ENCODE measurements at regions not wholly inside any gene's neighbourhood (a gene's known extent, or its start where the extent isn't known, plus 50 kb on each side); places are given as distances from the start of the nearest gene placed in this dataset.
"Not testable (repeated sequence)": the region's sequence is repeated elsewhere in the genome, so short reads cannot be mapped to it uniquely, and the experiment has no call there.

- DNase-seq: no peak
These were observed 840.6 kb downstream of the BRINP3 start for GRCh38 chr1:189637041-189637440.

- DNase-seq: not testable (repeated sequence)
These were observed 833.5 kb downstream of the BRINP3 start for GRCh38 chr1:189644156-189644555.

GRCh38 chr1:189644970-189645369 is 832.7 kb downstream of the BRINP3 start:
- no peak for DNase-seq

GRCh38 chr1:189646066-189646465 is 831.6 kb downstream of the BRINP3 start:
- DNase-seq: no peak

GRCh38 chr1:189654906-189655305 is 822.8 kb downstream of the BRINP3 start:
- DNase-seq: no peak

- no peak for DNase-seq
These were observed 820.8 kb downstream of the BRINP3 start for GRCh38 chr1:189656628-189657530.

- DNase-seq: no peak
These were observed 819.9 kb downstream of the BRINP3 start for GRCh38 chr1:189657715-189658114.

GRCh38 chr1:189658381-189658780 is 819.3 kb downstream of the BRINP3 start:
- no peak for DNase-seq

- DNase-seq: no peak
These were observed 817.9 kb downstream of the BRINP3 start for GRCh38 chr1:189659731-189660130.

- DNase-seq: no peak
These were observed 815.5 kb downstream of the BRINP3 start for GRCh38 chr1:189662190-189662589.

GRCh38 chr1:189669846-189670245 is 807.8 kb downstream of the BRINP3 start:
- DNase-seq: no peak

- no peak for DNase-seq
These were observed 804.4 kb downstream of the BRINP3 start for GRCh38 chr1:189673217-189673616.

- DNase-seq: no peak
These were observed 801.9 kb downstream of the BRINP3 start for GRCh38 chr1:189675712-189676244.

- DNase-seq: no peak
These were observed 798.9 kb downstream of the BRINP3 start for GRCh38 chr1:189678779-189679178.

GRCh38 chr1:189681252-189681919 is 796.3 kb downstream of the BRINP3 start:
- DNase-seq: no peak

GRCh38 chr1:189682591-189682990 is 795.1 kb downstream of the BRINP3 start:
- DNase-seq: no peak

GRCh38 chr1:189686288-189686687 is 791.4 kb downstream of the BRINP3 start:
- no peak for DNase-seq

- DNase-seq: no peak
These were observed 784.5 kb downstream of the BRINP3 start for GRCh38 chr1:189693140-189693539.

GRCh38 chr1:189696297-189696696 is 781.4 kb downstream of the BRINP3 start:
- no peak for DNase-seq

GRCh38 chr1:189697113-189697512 is 780.6 kb downstream of the BRINP3 start:
- no peak for DNase-seq

- DNase-seq: no peak
These were observed 776.1 kb downstream of the BRINP3 start for GRCh38 chr1:189701606-189702005.

GRCh38 chr1:189706594-189706993 is 771.1 kb downstream of the BRINP3 start:
- DNase-seq: no peak

- DNase-seq: no peak
These were observed 769.0 kb downstream of the BRINP3 start for GRCh38 chr1:189708674-189709073.

Data from right lung (tissue), 2 donors.